LHCN-M2 (cell line): ENCODE measurements at regions not wholly inside any gene's neighbourhood (a gene's known extent, or its start where the extent isn't known, plus 50 kb on each side); places are given as distances from the start of the nearest gene placed in this dataset.
A peak's percentile ranks its signal among the peaks of the same experiment; 100 is the strongest.
"Not testable (repeated sequence)": the region's sequence is repeated elsewhere in the genome, so short reads cannot be mapped to it uniquely, and the experiment has no call there.

Experiments
- DNase-seq: peaks from one replicate; pipeline ENCODE4 v3.0.0-alpha.2; 2012; ENCODE audit warnings: low read depth

- DNase-seq: no peak
Measured at GRCh38 chr4:157687971-157688370, 467.4 kb downstream of the GRIA2 start.

- DNase-seq: not testable (repeated sequence)
Measured at GRCh38 chr4:157679326-157679725, 458.8 kb downstream of the GRIA2 start.

- no peak for DNase-seq
Measured at GRCh38 chr4:157678478-157678877, 457.9 kb downstream of the GRIA2 start.

GRCh38 chr4:157674699-157675098 lies 454.2 kb downstream of the GRIA2 start:
- DNase-seq: no peak

GRCh38 chr4:157667836-157668235 lies 447.3 kb downstream of the GRIA2 start:
- DNase-seq: no peak

- peak; percentile 77 for DNase-seq
Measured at GRCh38 chr4:157664726-157665125, 444.2 kb downstream of the GRIA2 start.

GRCh38 chr4:157655096-157655809 lies 434.7 kb downstream of the GRIA2 start:
- no peak for DNase-seq

- DNase-seq: no peak
Measured at GRCh38 chr4:157643257-157643656, 422.7 kb downstream of the GRIA2 start.

- no peak for DNase-seq
Measured at GRCh38 chr4:157634057-157634456, 413.5 kb downstream of the GRIA2 start.

- no peak for DNase-seq
Measured at GRCh38 chr4:157616741-157617472, 396.4 kb downstream of the GRIA2 start.

GRCh38 chr4:157607996-157608395 lies 387.5 kb downstream of the GRIA2 start:
- no peak for DNase-seq

- no peak for DNase-seq
Measured at GRCh38 chr4:157600583-157600982, 380.1 kb downstream of the GRIA2 start.

GRCh38 chr4:157591245-157591644 lies 370.7 kb downstream of the GRIA2 start:
- no peak for DNase-seq

GRCh38 chr4:157590679-157591078 lies 370.2 kb downstream of the GRIA2 start:
- DNase-seq: no peak

- DNase-seq: no peak
Measured at GRCh38 chr4:157587681-157588423, 367.3 kb downstream of the GRIA2 start.

GRCh38 chr4:157582141-157582540 lies 361.6 kb downstream of the GRIA2 start:
- no peak for DNase-seq

- no peak for DNase-seq
Measured at GRCh38 chr4:157576671-157577217, 356.2 kb downstream of the GRIA2 start.

GRCh38 chr4:157575339-157575738 lies 354.8 kb downstream of the GRIA2 start:
- no peak for DNase-seq

- no peak for DNase-seq
Measured at GRCh38 chr4:157574606-157575005, 354.1 kb downstream of the GRIA2 start.

GRCh38 chr4:157572951-157573350 lies 352.4 kb downstream of the GRIA2 start:
- no peak for DNase-seq

GRCh38 chr4:157572284-157572683 lies 351.8 kb downstream of the GRIA2 start:
- no peak for DNase-seq

GRCh38 chr4:157564771-157565170 lies 344.2 kb downstream of the GRIA2 start:
- DNase-seq: no peak
